HEK293T (cell line): ENCODE measurements at regions not wholly inside any gene's neighbourhood (a gene's known extent, or its start where the extent isn't known, plus 50 kb on each side); places are given as distances from the start of the nearest gene placed in this dataset.
"Not testable (repeated sequence)": the region's sequence is repeated elsewhere in the genome, so short reads cannot be mapped to it uniquely, and the experiment has no call there.

Source experiments
- ELF4 ChIP-seq: fragments of 450-650 bp; IDR thresholded peaks from 2 replicates; pipeline ENCODE4 v1.6.1; 2017; ENCODE audit warnings: antibody characterized with exemption
- FOXA1 ChIP-seq: fragments of 450-650 bp; IDR thresholded peaks from 2 replicates; pipeline ENCODE4 v1.6.1; 2016; ENCODE audit warnings: mild to moderate bottlenecking
- FOXM1 ChIP-seq: fragments of 450-650 bp; IDR thresholded peaks from 2 replicates; pipeline ENCODE4 v1.6.1; 2017; ENCODE audit warnings: mild to moderate bottlenecking, borderline replicate concordance
- HDGF ChIP-seq: fragments of 450-650 bp; IDR thresholded peaks from 2 replicates; pipeline ENCODE4 v1.6.1; 2017; ENCODE audit warnings: antibody characterized with exemption, borderline replicate concordance
- L3MBTL2 ChIP-seq: fragments of 450-650 bp; conservative IDR thresholded peaks from 2 replicates; pipeline ENCODE4 v1.6.1; 2016; ENCODE audit warnings: mild to moderate bottlenecking
- PKNOX1 ChIP-seq: fragments of 450-650 bp; IDR thresholded peaks from 2 replicates; pipeline ENCODE4 v1.6.1; 2016
- SP1 ChIP-seq: fragments of 450-650 bp; IDR thresholded peaks from 2 replicates; pipeline ENCODE4 v1.6.1; 2017
- SUZ12 ChIP-seq: fragments of 450-650 bp; IDR thresholded peaks from 2 replicates; pipeline ENCODE4 v1.6.1; 2016; ENCODE audit warnings: mild to moderate bottlenecking
- TARDBP ChIP-seq: fragments of 450-650 bp; IDR thresholded peaks from 2 replicates; pipeline ENCODE4 v1.6.1; 2016

DNA sequence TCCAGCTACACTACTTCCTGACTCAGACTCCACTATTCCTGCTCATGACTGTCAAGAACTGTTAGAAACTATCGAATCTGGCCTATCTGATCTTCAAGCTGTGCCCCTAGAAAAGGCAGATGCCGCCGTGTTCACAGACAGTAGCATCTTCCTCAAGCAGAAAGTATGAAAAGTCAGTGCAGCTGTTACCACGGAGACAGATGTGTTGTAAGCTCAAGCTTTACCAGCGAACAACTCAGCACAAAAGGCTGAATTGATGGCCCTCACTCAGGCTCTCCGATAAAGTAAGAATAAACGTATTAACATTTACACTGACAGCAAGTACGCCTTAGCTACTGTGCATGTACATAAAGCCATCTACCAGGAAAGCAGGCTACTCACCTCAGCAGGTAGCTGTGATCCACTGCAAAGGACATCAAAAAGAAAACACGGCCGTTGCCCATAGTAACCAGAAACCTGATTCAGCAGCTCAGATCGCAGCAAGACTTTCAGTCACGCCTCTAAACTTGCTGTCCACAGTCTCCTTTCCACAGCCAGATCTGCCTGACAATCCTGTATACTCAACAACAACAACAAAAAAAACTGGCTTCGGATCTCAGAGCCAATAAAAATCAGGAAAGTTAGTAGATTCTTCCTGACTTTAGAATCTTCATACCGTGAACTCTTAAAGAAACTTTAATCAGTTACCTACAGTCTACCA lies 97.5 kb upstream of the FAM90A26 start:
- TF ChIP-seq PKNOX1, L3MBTL2, TARDBP, FOXM1, SUZ12, HDGF, SP1, FOXA1, ELF4: not testable (repeated sequence)
